ENCODE measurements at regions not wholly inside any gene's neighbourhood (a gene's known extent, or its start where the extent isn't known, plus 50 kb on each side); places are given as distances from the start of the nearest gene placed in this dataset.

GRCh38 chr6:48881551-48881950 is 581.5 kb downstream of the MMUT start:
- 65 to 77% methylated on average over 1 of the region's 1 CpG for WGBS, 2 donors
- intact Hi-C loops (cut with DNase I), result no loop called here
- no peak for ATAC-seq (ENCODE audit: low FRiP score)

DNA sequence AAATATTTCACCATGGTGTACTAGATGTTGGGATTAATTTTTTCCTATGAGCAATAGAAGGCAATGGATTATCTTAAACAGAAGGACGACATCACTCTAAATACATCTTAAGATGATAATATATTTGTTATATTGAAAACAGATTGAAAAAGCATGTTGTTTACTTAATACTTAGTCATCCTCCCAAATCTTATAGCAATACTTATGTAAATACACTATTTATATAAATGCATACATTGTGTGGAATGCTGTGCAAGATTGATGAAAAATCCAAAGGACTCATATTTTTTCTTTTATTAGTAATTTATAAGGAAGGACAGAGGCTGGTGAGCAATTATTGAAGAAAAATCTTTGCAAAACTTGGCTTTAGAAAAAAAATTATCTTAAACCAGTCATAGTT is 593.5 kb downstream of the MMUT start:
- H3K36me3 ChIP-seq (ENCODE audit: control insufficient read depth in 1 of 2, insufficient read depth in 2 of 2, low read length in 1 of 2), result no peaks in the 10 kb centered on the region
- ATAC-seq (ENCODE audit: low FRiP score) (no peak), DNase-seq (no peak)
- 62 to 81% methylated on average over 1 of the region's 1 CpG for WGBS, 2 donors
- H3K4me1 ChIP-seq (ENCODE audit: control insufficient read depth in 1 of 2, insufficient read depth in 2 of 2, low read length in 2 of 2), result no peaks in the 10 kb centered on the region
- H3K27me3 ChIP-seq (ENCODE audit: control insufficient read depth in 1 of 2, insufficient read depth in 2 of 2, low read length in 1 of 2), result no peaks in the 10 kb centered on the region
- H3K27ac ChIP-seq (ENCODE audit: low read depth in 1 of 2, low read length in 2 of 2), result no peak overlapping the region
- no peaks in the 10 kb centered on the region for H3K9me3 ChIP-seq (ENCODE audit: control insufficient read depth, low read length)
- intact Hi-C loops (cut with DNase I), result no loop called here
- H3K4me3 ChIP-seq (ENCODE audit: low read length in 2 of 2), result no peak overlapping the region

More at GRCh38 chr6:48881551-48881950, 581.5 kb downstream of the MMUT start:
- no peak overlapping the region for H3K27ac ChIP-seq (ENCODE audit: low read depth in 1 of 2, low read length in 2 of 2)
- no peak for DNase-seq
- H3K4me1 ChIP-seq (ENCODE audit: control insufficient read depth in 1 of 2, insufficient read depth in 2 of 2, low read length in 2 of 2), result no peaks in the 10 kb centered on the region
- H3K9me3 ChIP-seq (ENCODE audit: control insufficient read depth, low read length), result no peaks in the 10 kb centered on the region
- H3K4me3 ChIP-seq (ENCODE audit: low read length in 2 of 2), result no peak overlapping the region
- H3K27me3 ChIP-seq (ENCODE audit: control insufficient read depth in 1 of 2, insufficient read depth in 2 of 2, low read length in 1 of 2), result no peaks in the 10 kb centered on the region
- no peaks in the 10 kb centered on the region for H3K36me3 ChIP-seq (ENCODE audit: control insufficient read depth in 1 of 2, insufficient read depth in 2 of 2, low read length in 1 of 2)

- Histone ChIP-seq H3K36me3 (ENCODE audit: control insufficient read depth in 1 of 2, insufficient read depth in 2 of 2, low read length in 1 of 2) (no peaks in the 10 kb centered on the region), H3K4me3 (ENCODE audit: low read length in 2 of 2) (no peak overlapping the region), H3K9me3 (ENCODE audit: control insufficient read depth, low read length) (no peaks in the 10 kb centered on the region), H3K27ac (ENCODE audit: low read depth in 1 of 2, low read length in 2 of 2) (no peak overlapping the region), H3K4me1 (ENCODE audit: control insufficient read depth in 1 of 2, insufficient read depth in 2 of 2, low read length in 2 of 2) (no peaks in the 10 kb centered on the region), H3K27me3 (ENCODE audit: control insufficient read depth in 1 of 2, insufficient read depth in 2 of 2, low read length in 1 of 2) (no peaks in the 10 kb centered on the region)
- ATAC-seq (ENCODE audit: low FRiP score) (no peak), DNase-seq (no peak)
- intact Hi-C loops (cut with DNase I), result no loop called here
- WGBS, 2 donors, result 89 to 94% methylated on average over 3 of the region's 3 CpGs
These were observed 596.4 kb downstream of the MMUT start for GRCh38 chr6:48866682-48867081.

- Histone ChIP-seq H3K4me1 (ENCODE audit: control insufficient read depth in 1 of 2, insufficient read depth in 2 of 2, low read length in 2 of 2) (no peaks in the 10 kb centered on the region), H3K4me3 (ENCODE audit: low read length in 2 of 2) (no peak overlapping the region), H3K36me3 (ENCODE audit: control insufficient read depth in 1 of 2, insufficient read depth in 2 of 2, low read length in 1 of 2) (no peaks in the 10 kb centered on the region), H3K27me3 (ENCODE audit: control insufficient read depth in 1 of 2, insufficient read depth in 2 of 2, low read length in 1 of 2) (no peaks in the 10 kb centered on the region), H3K9me3 (ENCODE audit: control insufficient read depth, low read length) (no peaks in the 10 kb centered on the region), H3K27ac (ENCODE audit: low read depth in 1 of 2, low read length in 2 of 2) (no peak overlapping the region)
- 79 to 83% methylated on average over 3 of the region's 3 CpGs for WGBS, 2 donors
- DNase-seq, result no peak
- no peak for ATAC-seq (ENCODE audit: low FRiP score)
- intact Hi-C loops (cut with DNase I), result no loop called here
These were observed 602.9 kb downstream of the MMUT start for GRCh38 chr6:48860175-48860574.

DNA sequence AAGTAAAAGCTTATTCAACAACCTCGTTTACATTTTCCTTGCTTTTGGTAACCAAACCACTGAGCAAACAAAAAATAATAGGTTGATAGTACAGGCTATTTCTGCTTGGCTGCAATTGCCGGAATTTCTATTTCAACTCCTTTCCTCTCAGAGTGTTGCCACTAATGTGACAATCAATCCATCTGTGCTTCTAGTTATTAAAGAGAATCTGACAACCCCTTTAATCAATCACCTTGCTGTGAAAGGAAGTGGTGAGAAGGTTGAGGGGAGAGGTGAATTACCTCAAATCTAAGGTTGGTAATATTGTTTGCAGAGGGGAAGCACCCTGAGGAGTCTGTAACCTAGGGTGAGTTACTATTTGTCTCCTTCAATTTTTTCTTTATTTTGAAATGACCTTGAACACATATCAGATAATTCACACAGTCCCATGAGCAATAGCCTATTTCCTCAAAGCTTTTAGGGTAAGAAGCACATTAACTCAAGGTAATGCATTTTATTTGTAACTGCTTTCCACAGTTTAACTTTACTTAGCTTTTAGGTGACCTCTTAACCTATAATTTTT is 603.4 kb downstream of the MMUT start:
- Histone ChIP-seq H3K36me3 (ENCODE audit: control insufficient read depth in 1 of 2, insufficient read depth in 2 of 2, low read length in 1 of 2) (no peaks in the 10 kb centered on the region), H3K4me1 (ENCODE audit: control insufficient read depth in 1 of 2, insufficient read depth in 2 of 2, low read length in 2 of 2) (no peaks in the 10 kb centered on the region), H3K27ac (ENCODE audit: low read depth in 1 of 2, low read length in 2 of 2) (no peak overlapping the region), H3K27me3 (ENCODE audit: control insufficient read depth in 1 of 2, insufficient read depth in 2 of 2, low read length in 1 of 2) (no peaks in the 10 kb centered on the region), H3K9me3 (ENCODE audit: control insufficient read depth, low read length) (no peaks in the 10 kb centered on the region), H3K4me3 (ENCODE audit: low read length in 2 of 2) (no peak overlapping the region)
- DNase-seq, result no peak
- intact Hi-C loops (cut with DNase I), result no loop called here
- WGBS, 2 donors, result 40 to 47% methylated on average over 2 of the region's 2 CpGs
- no peak for ATAC-seq (ENCODE audit: low FRiP score)

DNA sequence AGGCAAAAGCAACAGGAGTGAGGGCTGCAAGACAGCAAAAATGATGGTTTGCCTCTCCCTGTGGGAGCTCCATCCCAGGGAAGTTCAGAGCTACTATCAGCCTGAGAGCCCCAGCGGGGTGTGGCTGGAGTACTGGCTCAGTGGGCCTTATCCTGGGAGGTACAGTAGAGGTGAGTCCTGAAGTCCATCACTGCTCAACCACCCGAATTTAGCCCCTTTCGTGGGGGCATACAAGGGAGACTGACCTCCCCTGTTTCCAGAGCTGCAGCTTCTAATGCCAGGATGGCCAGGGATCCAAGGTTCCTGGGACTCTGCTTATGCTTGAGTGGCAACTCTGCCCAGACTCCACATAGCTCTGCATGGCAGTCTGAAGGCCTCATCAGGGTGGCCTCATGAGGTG is 617.8 kb downstream of the MMUT start:
- H3K27ac ChIP-seq (ENCODE audit: low read depth in 1 of 2, low read length in 2 of 2), result no peak overlapping the region
- no peaks in the 10 kb centered on the region for H3K27me3 ChIP-seq (ENCODE audit: control insufficient read depth in 1 of 2, insufficient read depth in 2 of 2, low read length in 1 of 2)
- H3K36me3 ChIP-seq (ENCODE audit: control insufficient read depth in 1 of 2, insufficient read depth in 2 of 2, low read length in 1 of 2), result no peaks in the 10 kb centered on the region
- no peaks in the 10 kb centered on the region for H3K4me1 ChIP-seq (ENCODE audit: control insufficient read depth in 1 of 2, insufficient read depth in 2 of 2, low read length in 2 of 2)
- peaks cover 3% of the 10 kb centered on the region for H3K9me3 ChIP-seq (ENCODE audit: control insufficient read depth, low read length)
- ATAC-seq (ENCODE audit: low FRiP score) (no peak), DNase-seq (no peak)
- no peak overlapping the region for H3K4me3 ChIP-seq (ENCODE audit: low read length in 2 of 2)
- 81 to 87% methylated on average over 3 of the region's 3 CpGs for WGBS, 2 donors
- intact Hi-C loops (cut with DNase I), result no loop called here

- 88 to 94% methylated on average over 2 of the region's 2 CpGs for WGBS, 2 donors
- Histone ChIP-seq H3K36me3 (ENCODE audit: control insufficient read depth in 1 of 2, insufficient read depth in 2 of 2, low read length in 1 of 2) (no peaks in the 10 kb centered on the region), H3K4me1 (ENCODE audit: control insufficient read depth in 1 of 2, insufficient read depth in 2 of 2, low read length in 2 of 2) (no peaks in the 10 kb centered on the region), H3K27ac (ENCODE audit: low read depth in 1 of 2, low read length in 2 of 2) (no peak overlapping the region), H3K9me3 (ENCODE audit: control insufficient read depth, low read length) (peaks cover 3% of the 10 kb centered on the region), H3K4me3 (ENCODE audit: low read length in 2 of 2) (no peak overlapping the region), H3K27me3 (ENCODE audit: control insufficient read depth in 1 of 2, insufficient read depth in 2 of 2, low read length in 1 of 2) (no peaks in the 10 kb centered on the region)
- DNase-seq (no peak), ATAC-seq (ENCODE audit: low FRiP score) (no peak)
- intact Hi-C loops (cut with DNase I), result no loop called here
These were observed 618.4 kb downstream of the MMUT start for GRCh38 chr6:48844696-48845095.

- no peak overlapping the region for H3K27ac ChIP-seq (ENCODE audit: low read depth in 1 of 2, low read length in 2 of 2)
- WGBS, 2 donors, result 97% methylated on average over 1 of the region's 1 CpG
- intact Hi-C loops (cut with DNase I), result no loop called here
These were observed 622.2 kb downstream of the MMUT start for GRCh38 chr6:48840896-48841295.

GRCh38 chr6:48839206-48839605 is 623.8 kb downstream of the MMUT start:
- H3K27me3 ChIP-seq (ENCODE audit: control insufficient read depth in 1 of 2, insufficient read depth in 2 of 2, low read length in 1 of 2), result no peaks in the 10 kb centered on the region
- H3K36me3 ChIP-seq (ENCODE audit: control insufficient read depth in 1 of 2, insufficient read depth in 2 of 2, low read length in 1 of 2), result no peaks in the 10 kb centered on the region
- ATAC-seq (ENCODE audit: low FRiP score) (no peak), DNase-seq (no peak)
- peaks cover 3% of the 10 kb centered on the region for H3K9me3 ChIP-seq (ENCODE audit: control insufficient read depth, low read length)
- no peaks in the 10 kb centered on the region for H3K4me1 ChIP-seq (ENCODE audit: control insufficient read depth in 1 of 2, insufficient read depth in 2 of 2, low read length in 2 of 2)
- no peak overlapping the region for H3K27ac ChIP-seq (ENCODE audit: low read depth in 1 of 2, low read length in 2 of 2)
- 26 to 27% methylated on average over 2 of the region's 2 CpGs for WGBS, 2 donors
- H3K4me3 ChIP-seq (ENCODE audit: low read length in 2 of 2), result no peak overlapping the region
- intact Hi-C loops (cut with DNase I), result no loop called here

More at GRCh38 chr6:48840896-48841295, 622.2 kb downstream of the MMUT start:
- ATAC-seq (ENCODE audit: low FRiP score) (no peak), DNase-seq (no peak)
- Histone ChIP-seq H3K27me3 (ENCODE audit: control insufficient read depth in 1 of 2, insufficient read depth in 2 of 2, low read length in 1 of 2) (no peaks in the 10 kb centered on the region), H3K4me1 (ENCODE audit: control insufficient read depth in 1 of 2, insufficient read depth in 2 of 2, low read length in 2 of 2) (no peaks in the 10 kb centered on the region), H3K9me3 (ENCODE audit: control insufficient read depth, low read length) (peaks cover 3% of the 10 kb centered on the region), H3K36me3 (ENCODE audit: control insufficient read depth in 1 of 2, insufficient read depth in 2 of 2, low read length in 1 of 2) (no peaks in the 10 kb centered on the region), H3K4me3 (ENCODE audit: low read length in 2 of 2) (no peak overlapping the region)
